ENCODE measurements at regions not wholly inside any gene's neighbourhood (a gene's known extent, or its start where the extent isn't known, plus 50 kb on each side); places are given as distances from the start of the nearest gene placed in this dataset.

GRCh38 chr5:31029925-31030324, 163.6 kb upstream of the CDH6 start:
- POLR2A ChIA-PET, result no interaction called here
- Histone ChIP-seq H3K27me3 (ENCODE audit: control insufficient read depth in 1 of 2, insufficient read depth in 2 of 2, low read length in 2 of 2) (no peaks in the 10 kb centered on the region), H3K4me3 (ENCODE audit: low read length) (no peak overlapping the region), H3K9me3 (ENCODE audit: control insufficient read depth in 1 of 2, insufficient read depth in 1 of 2, low read length in 2 of 2) (peaks cover 0 to 7% of the 10 kb centered on the region in 2 experiments), H3K36me3 (ENCODE audit: insufficient read depth, low read length) (no peaks in the 10 kb centered on the region), H3K27ac (ENCODE audit: low read depth in 1 of 2, low read length in 2 of 2) (no peak overlapping the region), H3K4me1 (ENCODE audit: insufficient read depth, low read length) (no peaks in the 10 kb centered on the region)
- ATAC-seq (ENCODE audit: poor library complexity), result no peak
- H3K27ac Mint-ChIP-seq, result no peak overlapping the region
- H3K4me1 Mint-ChIP-seq (ENCODE audit: low read depth), result no peaks in the 10 kb centered on the region
- H3K36me3 Mint-ChIP-seq (ENCODE audit: low read depth), result no peaks in the 10 kb centered on the region
- no peak overlapping the region for H3K4me3 Mint-ChIP-seq
- H3K27me3 Mint-ChIP-seq, result no peaks in the 10 kb centered on the region
- intact Hi-C loops (cut with DNase I, micrococcal nuclease), result no loop called here
- no peak for TF ChIP-seq CTCF (IDR thresholded peaks at IDR 0.05)
- peaks cover 8% of the 10 kb centered on the region for H3K9me3 Mint-ChIP-seq
- CTCF ChIA-PET, result no interaction called here
- DNase-seq, result no peak

- intact Hi-C loops (cut with DNase I, micrococcal nuclease), result no loop called here
- H3K27me3 Mint-ChIP-seq, result no peaks in the 10 kb centered on the region
- ChIA-PET CTCF (no interaction called here), POLR2A (no interaction called here)
- H3K9me3 Mint-ChIP-seq, result peaks cover 4% of the 10 kb centered on the region
- Histone ChIP-seq H3K4me3 (ENCODE audit: low read length) (no peak overlapping the region), H3K27ac (ENCODE audit: low read depth in 1 of 2, low read length in 2 of 2) (no peak overlapping the region), H3K27me3 (ENCODE audit: control insufficient read depth in 1 of 2, insufficient read depth in 2 of 2, low read length in 2 of 2) (no peaks in the 10 kb centered on the region), H3K9me3 (ENCODE audit: control insufficient read depth in 1 of 2, insufficient read depth in 1 of 2, low read length in 2 of 2) (peaks cover 0 to 7% of the 10 kb centered on the region in 2 experiments), H3K36me3 (ENCODE audit: insufficient read depth, low read length) (no peaks in the 10 kb centered on the region), H3K4me1 (ENCODE audit: insufficient read depth, low read length) (no peaks in the 10 kb centered on the region)
- H3K36me3 Mint-ChIP-seq (ENCODE audit: low read depth), result no peaks in the 10 kb centered on the region
- H3K27ac Mint-ChIP-seq, result no peak overlapping the region
- no peaks in the 10 kb centered on the region for H3K4me1 Mint-ChIP-seq (ENCODE audit: low read depth)
- ATAC-seq (ENCODE audit: poor library complexity) (no peak), DNase-seq (no peak)
- TF ChIP-seq CTCF (IDR thresholded peaks at IDR 0.05), result no peak
- no peak overlapping the region for H3K4me3 Mint-ChIP-seq
Measured at GRCh38 chr5:31027721-31028120, 165.8 kb upstream of the CDH6 start.

GRCh38 chr5:31023105-31023504, 170.4 kb upstream of the CDH6 start:
- POLR2A ChIA-PET, result no interaction called here
- intact Hi-C loops (cut with DNase I, micrococcal nuclease), result no loop called here
- H3K4me1 ChIP-seq (ENCODE audit: insufficient read depth, low read length), result no peaks in the 10 kb centered on the region
- Mint-ChIP-seq H3K9me3 (peaks cover 8% of the 10 kb centered on the region), H3K27me3 (no peaks in the 10 kb centered on the region), H3K4me1 (ENCODE audit: low read depth) (no peaks in the 10 kb centered on the region), H3K27ac (no peak overlapping the region), H3K36me3 (ENCODE audit: low read depth) (no peaks in the 10 kb centered on the region), H3K4me3 (no peak overlapping the region)
- no peak overlapping the region for H3K4me3 ChIP-seq (ENCODE audit: low read length)
- no peaks in the 10 kb centered on the region for H3K36me3 ChIP-seq (ENCODE audit: insufficient read depth, low read length)
- H3K9me3 ChIP-seq (ENCODE audit: control insufficient read depth in 1 of 2, insufficient read depth in 1 of 2, low read length in 2 of 2), result peaks cover 0 to 5% of the 10 kb centered on the region in 2 experiments
- no peaks in the 10 kb centered on the region for H3K27me3 ChIP-seq (ENCODE audit: control insufficient read depth in 1 of 2, insufficient read depth in 2 of 2, low read length in 2 of 2)
- TF ChIP-seq CTCF (IDR thresholded peaks at IDR 0.05), result no peak
- no peak overlapping the region for H3K27ac ChIP-seq (ENCODE audit: low read depth in 1 of 2, low read length in 2 of 2)
- CTCF ChIA-PET, result no interaction called here
- ATAC-seq (ENCODE audit: poor library complexity) (no peak), DNase-seq (no peak)

Data from CD4-positive, alpha-beta T cell (primary cell).